ENCODE measurements at regions not wholly inside any gene's neighbourhood (a gene's known extent, or its start where the extent isn't known, plus 50 kb on each side); places are given as distances from the start of the nearest gene placed in this dataset.

- no peak overlapping the region for H3K4me3 ChIP-seq (ENCODE audit: low read depth, low read length)
- TF ChIP-seq CTCF (IDR thresholded peaks at IDR 0.05; ENCODE audit: insufficient read depth, low read depth, low read length), result no peak
- H3K36me3 ChIP-seq (ENCODE audit: control insufficient read depth, insufficient read depth, low read length), result no peaks in the 10 kb centered on the region
- ChIA-PET CTCF (no interaction called here), POLR2A (no interaction called here)
- H3K27me3 ChIP-seq (ENCODE audit: control insufficient read depth, insufficient read depth, low read length), result no peaks in the 10 kb centered on the region
- DNase-seq (ENCODE audit: low read depth), result no peak
Measured at GRCh38 chr18:54035927-54036326, 188.5 kb downstream of the MBD2 start.

- ChIA-PET CTCF (no interaction called here), POLR2A (no interaction called here)
- no peak for TF ChIP-seq CTCF (IDR thresholded peaks at IDR 0.05; ENCODE audit: insufficient read depth, low read depth, low read length)
- Histone ChIP-seq H3K4me3 (ENCODE audit: low read depth, low read length) (no peak overlapping the region), H3K36me3 (ENCODE audit: control insufficient read depth, insufficient read depth, low read length) (no peaks in the 10 kb centered on the region), H3K27me3 (ENCODE audit: control insufficient read depth, insufficient read depth, low read length) (no peaks in the 10 kb centered on the region)
- DNase-seq (ENCODE audit: low read depth), result no peak
Measured at GRCh38 chr18:54033052-54033451, 191.4 kb downstream of the MBD2 start.

- no peak for TF ChIP-seq CTCF (IDR thresholded peaks at IDR 0.05; ENCODE audit: insufficient read depth, low read depth, low read length)
- H3K36me3 ChIP-seq (ENCODE audit: control insufficient read depth, insufficient read depth, low read length), result no peaks in the 10 kb centered on the region
- DNase-seq (ENCODE audit: low read depth), result no peak
- no peak overlapping the region for H3K4me3 ChIP-seq (ENCODE audit: low read depth, low read length)
- ChIA-PET POLR2A (interaction anchor here (0.6 kb wide), 1 partner anchor 37 kb away, joined by 3 read pairs; no protein-coding TSS in a partner anchor), CTCF (no interaction called here)
- H3K27me3 ChIP-seq (ENCODE audit: control insufficient read depth, insufficient read depth, low read length), result no peaks in the 10 kb centered on the region
Measured at GRCh38 chr18:54032412-54032811, 192.1 kb downstream of the MBD2 start.

- POLR2A ChIA-PET, result no interaction called here
Measured at GRCh38 chr18:54031243-54031642, 193.2 kb downstream of the MBD2 start.

GRCh38 chr18:54030434-54030833 is 194.0 kb downstream of the MBD2 start:
- ChIA-PET CTCF (no interaction called here), POLR2A (no interaction called here)
- Histone ChIP-seq H3K4me3 (ENCODE audit: low read depth, low read length) (no peak overlapping the region), H3K27me3 (ENCODE audit: control insufficient read depth, insufficient read depth, low read length) (no peaks in the 10 kb centered on the region), H3K36me3 (ENCODE audit: control insufficient read depth, insufficient read depth, low read length) (no peaks in the 10 kb centered on the region)
- DNase-seq (ENCODE audit: low read depth), result no peak
- no peak for TF ChIP-seq CTCF (IDR thresholded peaks at IDR 0.05; ENCODE audit: insufficient read depth, low read depth, low read length)

More at GRCh38 chr18:54031243-54031642, 193.2 kb downstream of the MBD2 start:
- Histone ChIP-seq H3K27me3 (ENCODE audit: control insufficient read depth, insufficient read depth, low read length) (no peaks in the 10 kb centered on the region), H3K36me3 (ENCODE audit: control insufficient read depth, insufficient read depth, low read length) (no peaks in the 10 kb centered on the region), H3K4me3 (ENCODE audit: low read depth, low read length) (no peak overlapping the region)
- DNase-seq (ENCODE audit: low read depth), result no peak
- CTCF ChIA-PET, result no interaction called here
- TF ChIP-seq CTCF (IDR thresholded peaks at IDR 0.05; ENCODE audit: insufficient read depth, low read depth, low read length), result no peak

Measured in BJ (cell line).